Stimulated activated CD8-positive, alpha-beta memory T cell treated with anti-CD3 and anti-CD28 coated beads, Interleukin-15, amount 100 ng/mL, for 48 hours (primary cell): ENCODE measurements at regions not wholly inside any gene's neighbourhood (a gene's known extent, or its start where the extent isn't known, plus 50 kb on each side); places are given as distances from the start of the nearest gene placed in this dataset.

ENCODE experiments used
- DNase-seq, 2 donors: peaks; one replicate each; pipeline ENCODE4 v3.0.0-alpha.2; 2020; ENCODE audit warnings: low read depth in 2 of 2

DNA sequence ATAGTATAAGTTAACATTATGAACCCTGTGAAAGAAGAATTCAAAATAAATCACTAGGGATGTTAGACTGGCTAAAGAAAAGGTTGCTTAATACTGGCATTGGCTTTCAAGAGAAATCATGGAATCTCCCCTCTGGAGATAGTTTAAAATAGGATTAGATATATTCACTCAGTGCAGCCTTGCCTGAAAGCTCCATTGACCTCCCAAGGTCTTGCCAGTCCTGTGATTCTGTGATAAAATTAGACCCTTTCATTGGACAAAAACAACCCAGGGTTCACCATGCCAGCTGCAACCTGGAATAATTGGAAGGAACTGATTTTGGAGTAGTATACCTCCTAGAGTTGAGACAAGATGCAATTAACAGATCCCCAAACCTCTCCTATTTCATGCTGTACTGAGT lies 588.1 kb upstream of the MEF2C start:
- no peak for DNase-seq

DNA sequence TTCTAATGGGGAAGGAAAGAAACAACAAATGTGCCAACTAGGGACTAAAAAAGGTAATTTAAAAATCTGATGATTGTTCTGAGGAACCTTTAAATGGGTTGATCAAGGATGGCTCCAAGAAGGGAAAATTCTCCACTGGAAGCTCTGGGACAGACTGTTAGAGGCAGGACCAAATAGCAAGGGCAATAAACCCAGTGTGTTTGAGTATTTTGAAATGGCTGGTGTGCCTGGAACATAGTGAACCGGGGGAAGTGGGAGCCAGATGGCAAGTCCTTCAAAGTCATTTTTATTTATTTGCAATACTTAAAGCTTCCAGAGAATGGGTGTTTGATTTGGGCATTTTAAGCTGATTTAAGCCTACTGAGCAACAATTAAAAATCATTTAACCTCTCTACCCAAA lies 587.7 kb upstream of the MEF2C start:
- DNase-seq = no peak

DNA sequence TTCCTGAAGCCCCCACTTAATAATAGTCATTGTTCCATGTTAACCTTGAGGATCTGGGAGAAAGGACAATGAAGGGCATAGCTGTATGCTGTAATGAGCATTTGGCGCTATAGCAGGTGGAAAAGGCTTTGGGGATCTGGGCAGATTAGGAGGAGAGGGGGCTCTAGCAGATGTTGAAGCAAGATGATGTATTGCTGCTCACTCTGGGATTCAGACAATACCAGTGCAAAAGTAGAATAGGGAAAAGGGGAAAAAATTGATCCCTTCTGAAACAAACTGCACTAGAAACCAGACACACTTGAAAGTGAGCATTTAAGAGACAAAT lies 575.3 kb upstream of the MEF2C start:
- no peak for DNase-seq

DNA sequence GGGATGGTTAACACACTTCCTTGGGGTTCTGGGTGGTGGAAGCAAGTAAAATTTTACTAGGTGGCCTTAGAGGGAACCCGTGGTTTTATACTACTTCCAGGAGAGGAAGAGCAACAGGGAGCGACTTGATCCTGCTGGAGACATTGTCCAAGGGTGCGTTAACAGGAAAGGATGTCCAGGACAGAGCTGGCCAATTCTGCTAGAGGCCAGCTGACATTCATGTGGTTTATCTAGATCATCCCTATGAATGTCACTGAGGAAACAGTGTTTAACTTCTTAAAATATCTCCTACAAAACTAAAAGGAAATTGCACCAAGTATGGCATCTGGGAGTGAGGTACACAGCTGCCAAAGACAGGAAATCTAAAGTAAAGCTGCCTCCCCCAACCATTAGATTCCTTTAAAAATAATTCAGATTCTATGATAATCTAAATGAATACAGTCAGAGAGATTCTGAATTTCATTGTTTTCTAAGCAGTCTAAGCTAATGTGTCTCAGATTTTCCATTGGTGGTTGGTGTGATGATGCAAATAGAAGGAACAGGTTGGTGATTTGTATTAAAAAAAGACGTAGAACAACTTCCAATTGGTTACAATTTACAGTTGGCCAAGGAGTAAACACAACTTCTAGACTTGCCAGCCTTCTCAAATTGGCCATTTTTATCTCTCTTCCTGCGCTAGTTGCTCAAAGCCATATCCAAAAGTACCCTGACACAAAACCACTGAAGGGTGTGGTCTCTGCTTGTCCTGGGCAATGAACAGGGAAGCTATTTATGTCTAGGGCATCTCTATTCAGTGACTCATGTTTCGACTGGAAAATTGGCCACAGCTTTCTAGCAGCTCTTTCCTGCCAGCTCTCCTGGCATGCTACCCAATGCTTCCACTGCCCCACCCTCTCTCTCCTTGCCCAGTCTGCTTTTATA lies 574.7 kb upstream of the MEF2C start:
- no peak for DNase-seq

DNA sequence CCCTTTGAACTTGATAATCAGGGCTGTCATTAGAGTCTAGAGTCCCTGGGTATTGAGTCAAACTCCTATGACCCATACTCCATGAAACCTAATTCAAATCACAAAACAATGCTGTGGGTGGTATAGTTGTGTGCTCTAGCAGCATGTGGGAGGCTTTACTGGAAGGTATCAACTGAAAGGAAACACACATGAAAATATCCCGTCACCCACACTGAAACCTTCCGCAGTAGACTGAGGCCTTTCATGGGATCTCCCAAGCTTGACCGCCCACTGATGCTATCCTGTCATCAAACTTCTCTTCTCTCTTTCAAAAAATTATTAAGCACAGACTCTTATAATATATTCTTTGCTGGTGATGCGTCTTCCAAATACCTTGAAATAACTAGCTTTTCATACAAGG lies 569.1 kb upstream of the MEF2C start:
- no peak for DNase-seq

DNA sequence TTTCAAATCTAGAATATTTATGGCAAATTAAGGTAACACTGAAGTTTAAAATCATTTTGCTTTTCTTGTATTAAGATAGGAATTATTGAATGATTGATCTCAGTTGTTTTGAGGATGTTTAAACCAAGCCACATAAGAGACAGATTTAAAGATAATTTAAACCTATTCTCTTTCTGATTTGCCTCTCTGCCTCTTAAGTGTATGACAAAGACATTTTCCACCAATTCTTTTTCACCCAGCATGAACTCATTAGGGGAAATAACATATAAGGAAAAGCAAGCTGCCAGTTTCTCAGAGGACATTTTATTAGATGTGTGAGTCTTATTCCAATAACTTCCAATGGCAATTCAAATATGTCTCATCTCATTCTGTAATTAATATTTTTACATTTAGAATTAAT lies 568.3 kb upstream of the MEF2C start:
- DNase-seq = no peak

DNA sequence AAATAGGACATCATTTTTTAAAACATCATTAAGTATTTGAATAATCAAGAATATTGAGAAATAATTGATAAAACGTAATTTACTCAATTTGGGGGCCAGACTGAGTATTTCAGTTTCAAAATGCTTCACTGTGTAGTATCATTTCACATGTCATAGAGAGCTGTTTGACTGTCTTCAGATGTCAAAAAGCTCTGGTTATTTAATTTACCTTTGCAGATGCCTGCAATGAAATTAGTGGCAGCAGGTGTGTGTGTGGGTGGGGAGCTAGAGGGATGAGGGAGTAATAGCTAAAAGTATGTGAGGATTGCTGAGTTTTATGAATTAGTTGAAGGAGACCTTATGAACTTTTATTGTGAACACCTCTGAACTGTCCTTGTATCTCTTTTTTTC lies 567.2 kb upstream of the MEF2C start:
- no peak for DNase-seq

DNA sequence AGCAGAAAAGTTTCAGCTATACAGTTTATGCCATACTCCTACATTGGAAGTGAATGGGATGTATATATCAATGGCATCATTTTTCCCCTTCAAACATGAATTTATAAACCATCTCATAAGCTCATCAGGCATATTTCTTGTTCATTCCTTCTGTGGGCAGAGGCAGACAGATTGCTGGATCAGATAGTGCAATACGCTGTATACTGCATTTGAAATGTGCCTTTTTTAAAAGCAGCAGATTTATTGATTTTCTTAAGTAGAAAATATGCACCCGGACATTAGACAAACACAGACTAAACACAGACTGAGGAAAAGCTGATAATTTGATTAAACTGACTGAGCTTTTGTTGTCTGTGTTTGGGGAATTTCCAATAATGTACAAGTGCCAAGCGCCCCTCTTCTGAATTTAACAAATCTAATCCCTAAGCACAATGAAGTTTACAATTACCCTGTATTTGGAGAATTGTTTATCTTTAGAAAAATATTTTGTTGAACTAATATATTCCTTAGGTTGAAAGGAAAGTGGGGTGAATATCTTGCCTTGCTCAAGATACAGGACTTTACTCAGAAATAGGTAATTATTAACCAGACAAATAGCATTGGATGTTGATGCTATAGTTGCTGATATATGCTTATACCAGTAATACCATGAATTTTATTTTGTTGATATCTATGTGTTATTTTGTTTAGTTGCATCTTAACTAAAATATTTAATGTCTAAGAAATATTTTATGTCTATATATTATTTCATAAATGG lies 566.6 kb upstream of the MEF2C start:
- no peak for DNase-seq

DNA sequence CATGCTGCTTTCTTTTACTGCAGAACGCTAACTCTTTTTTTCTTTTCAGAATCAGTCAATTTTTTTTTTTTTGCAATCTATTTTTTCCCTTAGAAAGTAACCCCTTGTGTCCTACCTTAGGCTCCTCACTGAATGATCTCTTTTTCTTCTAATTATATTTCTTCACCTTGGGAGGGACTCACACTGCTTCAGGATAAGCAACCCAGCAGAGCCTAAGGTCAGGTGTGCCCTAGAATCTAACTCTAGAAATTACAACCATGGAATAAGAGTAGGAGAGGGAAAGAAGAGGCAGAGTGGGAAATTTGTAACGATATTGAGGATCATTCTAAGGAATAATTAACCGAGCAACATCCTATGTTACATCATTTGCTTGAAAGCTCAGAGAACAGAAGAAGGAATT lies 564.0 kb upstream of the MEF2C start:
- no peak for DNase-seq

DNA sequence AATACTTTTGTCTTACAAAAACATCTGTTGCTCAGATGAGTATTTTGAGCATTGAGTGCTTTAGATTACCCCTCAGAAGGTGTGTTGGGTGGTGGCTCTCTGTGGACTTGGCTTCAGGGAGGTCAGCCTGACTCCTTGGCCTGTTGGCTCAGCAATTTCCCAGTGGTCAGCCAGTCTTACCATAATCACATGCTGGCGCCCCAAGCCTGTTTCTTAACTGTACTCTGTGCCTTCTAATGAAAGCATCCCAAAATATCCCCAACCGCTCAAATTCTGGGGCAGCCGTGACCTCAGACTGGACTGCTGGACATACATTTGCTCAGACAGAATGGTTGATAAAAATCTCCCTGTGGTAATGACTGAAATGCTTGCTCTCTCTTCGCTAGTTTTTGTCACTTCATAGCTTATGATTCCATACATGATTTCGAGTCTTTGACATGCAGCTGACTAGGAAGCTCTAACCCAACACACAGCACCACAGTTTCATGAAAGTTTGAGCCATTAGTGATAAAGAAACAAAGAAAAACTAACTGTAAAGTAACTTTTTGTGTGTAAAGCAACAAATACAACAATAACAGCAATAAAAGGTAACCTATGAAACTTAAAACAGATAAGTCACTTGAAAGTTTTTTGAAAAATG lies 562.2 kb upstream of the MEF2C start:
- no peak for DNase-seq

DNA sequence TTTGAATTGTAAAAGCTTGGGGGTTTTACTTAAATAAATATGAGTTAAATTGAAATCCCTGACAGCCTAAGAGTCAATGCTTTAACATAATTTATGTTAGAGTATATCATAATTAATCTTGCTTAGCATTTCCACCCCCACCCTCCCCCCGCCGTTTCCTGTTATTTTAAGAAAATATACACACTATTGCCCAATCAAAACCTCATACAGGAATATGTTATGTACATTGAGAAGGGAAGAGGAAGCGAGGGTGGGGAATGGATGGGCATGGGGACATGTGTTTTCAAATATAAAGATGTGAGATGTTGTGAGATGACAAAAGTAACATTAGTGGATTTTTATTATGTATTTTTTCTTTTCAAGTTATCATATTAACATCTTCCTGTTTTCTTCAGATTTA lies 561.1 kb upstream of the MEF2C start:
- no peak for DNase-seq

DNA sequence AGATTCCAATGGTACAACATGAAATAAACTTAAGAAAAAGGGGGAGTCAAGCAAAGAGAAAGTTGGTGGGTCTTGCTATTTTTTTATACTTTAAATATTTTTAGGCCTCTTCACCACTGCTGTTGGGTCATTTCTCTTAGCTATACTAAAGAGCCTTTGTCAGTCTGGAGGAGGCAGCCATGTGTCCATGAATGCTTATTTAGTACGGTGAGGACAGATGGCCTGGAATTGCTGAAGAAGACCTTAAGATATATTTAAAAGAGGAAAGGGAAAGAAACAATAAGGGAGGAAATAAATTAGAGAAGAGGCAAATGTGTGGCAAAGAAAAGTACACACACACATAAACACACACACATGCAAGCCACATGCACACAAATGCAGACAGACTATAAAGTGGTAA lies 560.5 kb upstream of the MEF2C start:
- no peak for DNase-seq

DNA sequence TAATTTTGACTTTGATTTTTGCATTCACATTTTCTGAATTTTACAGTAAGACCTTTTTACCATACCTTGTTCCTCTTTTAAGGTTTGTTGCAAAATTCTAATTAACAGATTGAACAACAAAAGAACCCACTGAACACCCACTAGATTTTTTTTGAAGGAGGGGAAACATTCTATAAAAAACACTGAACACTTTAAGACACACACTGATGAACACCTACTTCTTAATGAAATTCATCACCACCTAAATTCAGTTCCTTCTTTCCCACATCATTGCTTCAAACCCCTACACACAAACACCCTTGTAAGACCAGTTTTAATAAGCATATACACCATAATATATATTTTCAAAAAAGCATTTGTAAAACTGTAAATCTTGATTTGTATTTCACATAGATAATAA lies 559.0 kb upstream of the MEF2C start:
- no peak for DNase-seq

DNA sequence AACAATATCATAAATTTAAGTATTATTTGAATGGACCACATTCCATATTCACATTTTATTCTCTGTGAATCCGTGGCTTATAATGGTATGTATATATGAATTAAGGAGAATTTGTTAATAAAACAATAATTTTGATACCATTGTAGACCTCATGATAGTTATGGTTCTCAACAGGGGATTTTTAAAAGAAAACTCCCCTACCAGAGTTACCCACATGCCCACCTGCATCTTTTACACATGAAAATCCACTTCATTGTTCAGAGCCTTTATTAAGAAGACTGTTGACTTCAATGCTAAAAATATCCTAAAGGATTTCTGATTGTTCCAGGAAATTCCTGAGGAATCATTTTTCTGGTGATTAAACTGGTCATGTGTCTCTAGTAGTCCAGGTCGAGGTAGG lies 557.7 kb upstream of the MEF2C start:
- DNase-seq = no peak

DNA sequence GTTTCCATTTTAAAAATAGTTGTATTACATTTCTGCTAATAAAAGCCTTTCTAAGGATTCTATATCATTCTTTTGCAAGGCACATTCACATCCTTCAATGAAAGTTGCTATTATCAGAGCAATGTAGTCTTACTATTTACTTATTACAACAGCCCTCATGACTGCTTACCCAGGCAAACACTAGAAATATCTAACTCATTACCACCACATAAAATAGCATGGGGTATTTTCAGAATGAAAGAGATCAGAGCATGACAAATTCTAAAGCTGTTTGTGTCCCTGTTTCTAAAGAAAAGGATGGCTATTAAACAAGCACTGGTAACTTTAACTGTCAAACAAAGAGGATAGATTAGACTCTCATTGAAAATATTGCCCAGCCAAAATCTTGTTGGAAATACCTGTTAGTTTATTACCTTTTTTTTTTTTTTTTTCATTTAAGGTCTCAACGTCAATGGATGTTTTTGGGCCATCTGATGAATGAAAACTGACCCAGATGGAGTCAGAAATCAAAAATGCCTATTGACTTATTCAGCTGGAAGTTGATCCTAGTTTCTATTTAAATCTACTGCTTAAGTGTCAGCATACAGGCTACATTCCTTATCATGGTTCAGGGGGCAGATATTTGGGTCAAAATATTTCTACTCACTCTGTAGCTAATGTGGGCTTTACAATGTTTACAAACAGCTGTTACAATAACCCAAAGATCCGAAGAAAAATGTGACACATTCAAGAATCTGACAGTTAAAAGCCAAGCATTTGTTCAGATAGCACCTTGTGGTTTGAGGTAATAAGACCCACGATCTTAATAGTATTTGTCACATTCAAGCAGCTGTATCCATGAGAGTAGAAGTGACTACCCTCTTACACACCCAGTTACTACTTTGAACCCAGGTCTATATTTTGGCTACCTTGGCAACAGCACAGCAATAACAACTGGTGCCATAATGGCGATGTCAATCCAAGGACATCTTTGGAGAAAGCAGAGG lies 554.8 kb upstream of the MEF2C start:
- no peak for DNase-seq

DNA sequence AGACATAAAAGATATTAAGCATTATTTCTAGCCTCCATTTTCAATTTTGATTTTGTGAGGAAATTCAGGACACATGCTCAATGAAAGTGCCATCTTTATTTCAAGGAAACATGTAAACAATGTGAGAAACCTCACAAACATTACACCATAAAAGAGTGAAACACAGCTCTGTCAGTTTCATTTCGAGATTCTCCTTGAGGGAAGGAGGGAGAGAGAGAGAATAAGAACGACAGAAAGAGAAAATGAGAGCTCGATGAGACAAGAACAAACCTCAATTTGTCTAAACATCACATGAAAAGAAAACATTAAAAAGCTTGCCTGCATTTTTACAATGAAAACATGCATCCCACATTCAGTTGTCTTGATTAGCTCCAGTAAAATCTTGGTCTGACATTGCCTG lies 553.5 kb upstream of the MEF2C start:
- no peak for DNase-seq

DNA sequence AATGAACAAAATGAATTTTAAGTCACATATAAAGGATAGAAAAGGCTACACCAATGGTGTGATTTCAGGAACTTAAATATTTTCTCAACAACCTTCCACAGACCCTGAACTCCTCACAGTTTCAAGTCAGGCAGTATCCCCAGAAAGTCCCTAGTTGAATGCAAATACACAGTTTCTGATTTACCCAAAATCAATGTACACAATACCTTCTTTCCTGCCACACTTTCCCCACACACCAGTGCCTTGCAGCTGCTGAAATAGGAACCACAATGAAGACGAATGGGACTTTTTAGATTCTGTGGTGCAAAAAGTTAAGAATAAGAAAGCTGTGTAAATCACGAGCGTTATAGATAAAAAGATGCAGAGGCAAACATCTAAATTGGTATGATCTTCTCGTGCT lies 552.4 kb upstream of the MEF2C start:
- no peak for DNase-seq

DNA sequence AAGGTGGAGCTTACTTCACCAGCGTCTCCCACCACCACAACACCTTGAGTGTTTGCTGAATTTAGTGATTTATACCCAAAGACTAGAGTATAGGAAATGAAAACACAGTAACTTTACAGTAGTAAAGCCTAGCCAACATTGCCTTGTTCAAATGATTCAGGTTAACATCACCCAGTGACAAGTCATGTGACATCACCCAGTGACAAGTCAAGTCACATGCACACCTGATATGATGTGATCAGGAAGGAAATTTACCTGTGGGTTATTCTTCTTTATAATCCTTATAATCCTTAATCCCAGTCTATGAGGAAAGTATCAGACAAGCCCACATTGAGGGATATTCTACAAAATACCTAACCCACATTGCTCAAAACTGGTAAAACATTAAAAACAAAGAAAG lies 545.6 kb upstream of the MEF2C start:
- no peak for DNase-seq

DNA sequence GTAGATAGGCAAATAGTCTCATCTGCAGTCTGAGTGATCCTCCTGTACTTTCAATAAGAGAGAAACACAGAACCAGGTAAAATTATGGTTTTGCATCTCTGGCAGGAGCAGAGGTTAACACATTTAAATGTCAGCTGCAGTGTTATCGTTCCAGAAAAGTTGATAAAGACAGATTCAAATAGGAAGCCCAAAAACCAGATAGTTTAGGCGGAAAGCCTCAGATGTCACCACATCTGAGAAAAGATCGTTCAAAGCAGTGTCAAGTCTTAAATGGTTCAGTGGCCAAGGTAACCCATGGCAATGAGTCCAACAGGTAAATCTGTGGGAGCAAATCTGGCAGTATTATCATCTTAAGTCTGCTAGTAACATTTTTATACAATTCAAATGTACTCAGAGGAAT lies 542.1 kb upstream of the MEF2C start:
- DNase-seq = no peak

DNA sequence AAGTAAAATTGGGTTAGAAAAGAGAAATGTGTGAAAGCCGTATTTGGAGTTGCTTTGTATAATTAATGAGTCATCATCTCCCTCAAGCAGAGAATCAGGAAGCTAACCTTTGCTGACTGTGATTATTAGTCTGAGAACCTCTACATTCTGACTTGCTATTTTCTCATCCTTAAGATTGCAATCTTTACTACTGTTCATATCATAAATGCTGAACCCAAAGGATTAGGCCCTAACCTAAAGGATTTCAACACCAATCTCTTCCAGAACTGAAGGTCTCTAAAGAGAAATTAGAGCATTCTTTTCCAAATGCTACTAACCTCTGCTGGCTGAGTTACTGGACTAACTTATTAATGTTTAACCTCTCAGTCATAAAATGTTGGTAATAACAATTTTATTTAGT lies 538.1 kb upstream of the MEF2C start:
- no peak for DNase-seq

DNA sequence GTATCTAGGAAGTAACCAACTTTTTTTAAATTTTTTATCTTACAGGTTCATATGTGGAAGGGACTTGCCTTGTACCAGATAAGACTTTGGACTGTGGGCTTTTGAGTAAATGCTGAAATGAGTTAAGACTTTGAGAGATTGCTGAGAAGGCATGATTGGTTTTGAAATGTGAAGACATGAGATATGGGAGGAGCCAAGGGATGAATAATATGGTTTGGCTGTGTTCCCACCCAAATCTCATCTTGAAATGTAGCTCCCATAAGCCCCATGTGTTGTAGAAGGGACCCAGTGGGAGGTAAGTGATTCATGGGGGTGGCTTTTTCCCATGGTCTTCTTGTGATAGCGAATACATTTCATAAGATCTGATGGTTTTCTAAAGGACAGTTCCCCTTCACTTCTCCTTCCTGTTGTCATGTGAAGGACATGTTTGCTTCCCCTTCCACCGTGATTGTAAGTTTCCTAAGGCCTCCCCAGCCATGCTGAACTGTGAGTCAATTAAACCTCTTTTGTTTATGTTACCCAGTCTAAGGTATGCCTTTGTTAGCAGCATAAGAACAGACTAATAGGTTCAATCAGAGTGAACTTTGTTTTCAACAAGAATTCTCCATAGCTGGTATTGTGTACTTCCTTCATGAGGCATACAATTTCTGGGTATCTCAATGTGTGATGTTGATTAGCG lies 535.6 kb upstream of the MEF2C start:
- DNase-seq = no peak
